ENCODE measurements at regions not wholly inside any gene's neighbourhood (a gene's known extent, or its start where the extent isn't known, plus 50 kb on each side); places are given as distances from the start of the nearest gene placed in this dataset.

- no peaks in the 10 kb centered on the region for H3K79me2 ChIP-seq (ENCODE audit: low read length)
- no peaks in the 10 kb centered on the region for H3K9me3 ChIP-seq (replicated peaks; ENCODE audit: insufficient read depth, low read length)
- H3K4me1 ChIP-seq (ENCODE audit: low read length), result no peaks in the 10 kb centered on the region
- no peak for DNase-seq
- peaks cover 43% of the 10 kb centered on the region for H3K27me3 ChIP-seq (replicated peaks; ENCODE audit: insufficient read depth, low read length)
- H3K4me2 ChIP-seq (ENCODE audit: low read depth, low read length), result no peak overlapping the region
- H3K4me3 ChIP-seq (ENCODE audit: low read length), result no peak overlapping the region
- no peaks in the 10 kb centered on the region for H4K20me1 ChIP-seq (ENCODE audit: insufficient read depth, low read length)
- H3F3A ChIP-seq (ENCODE audit: insufficient read depth, low read length), result no peaks in the 10 kb centered on the region
- no peaks in the 10 kb centered on the region for H3K9me2 ChIP-seq (replicated peaks; ENCODE audit: insufficient read depth, low read length)
- no peaks in the 10 kb centered on the region for H3K36me3 ChIP-seq (replicated peaks; ENCODE audit: insufficient read depth, low read length)
- H3K9ac ChIP-seq (ENCODE audit: low read length), result no peak overlapping the region
- no peak for TF ChIP-seq EZH2phosphoT487 (IDR thresholded peaks at IDR 0.05; ENCODE audit: low read length)
- no peak for TF ChIP-seq EZH2 (optimal IDR thresholded peaks at IDR 0.05; ENCODE audit: low read depth, low read length)
- TF ChIP-seq CTCF (IDR thresholded peaks at IDR 0.05; ENCODE audit: low read length), result no peak
- no peak overlapping the region for H3K27ac ChIP-seq (ENCODE audit: low read length)
- H2AFZ ChIP-seq (ENCODE audit: low read length), result no peak overlapping the region
Observed at GRCh38 chr16:86203557-86204275, 304.8 kb downstream of the IRF8 start.

GRCh38 chr16:86205521-86206245, 304.6 kb upstream of the FOXF1 start:
- TF ChIP-seq CTCF (IDR thresholded peaks at IDR 0.05; ENCODE audit: low read length) (no peak), EZH2 (optimal IDR thresholded peaks at IDR 0.05; ENCODE audit: low read depth, low read length) (no peak)
- no peak overlapping the region for H3K4me2 ChIP-seq (ENCODE audit: low read depth, low read length)
- no peak overlapping the region for H3K9ac ChIP-seq (ENCODE audit: low read length)
- H3K4me1 ChIP-seq (ENCODE audit: low read length), result no peaks in the 10 kb centered on the region
- peaks cover 29% of the 10 kb centered on the region for H3K27me3 ChIP-seq (replicated peaks; ENCODE audit: insufficient read depth, low read length)
- H3K36me3 ChIP-seq (replicated peaks; ENCODE audit: insufficient read depth, low read length), result no peaks in the 10 kb centered on the region
- no peak overlapping the region for H3K27ac ChIP-seq (ENCODE audit: low read length)
- H3K9me2 ChIP-seq (replicated peaks; ENCODE audit: insufficient read depth, low read length), result no peaks in the 10 kb centered on the region
- no peaks in the 10 kb centered on the region for H3K79me2 ChIP-seq (ENCODE audit: low read length)
- no peaks in the 10 kb centered on the region for H4K20me1 ChIP-seq (ENCODE audit: insufficient read depth, low read length)
- DNase-seq, result no peak
- H3K4me3 ChIP-seq (ENCODE audit: low read length), result no peak overlapping the region
- H3K9me3 ChIP-seq (replicated peaks; ENCODE audit: insufficient read depth, low read length), result no peaks in the 10 kb centered on the region
- no peaks in the 10 kb centered on the region for H3F3A ChIP-seq (ENCODE audit: insufficient read depth, low read length)
- no peak overlapping the region for H2AFZ ChIP-seq (ENCODE audit: low read length)

- H3K79me2 ChIP-seq (ENCODE audit: low read length), result no peaks in the 10 kb centered on the region
- H3K27me3 ChIP-seq (replicated peaks; ENCODE audit: insufficient read depth, low read length), result peaks cover 21% of the 10 kb centered on the region
- no peak overlapping the region for H3K9ac ChIP-seq (ENCODE audit: low read length)
- no peaks in the 10 kb centered on the region for H3K9me3 ChIP-seq (replicated peaks; ENCODE audit: insufficient read depth, low read length)
- no peak overlapping the region for H2AFZ ChIP-seq (ENCODE audit: low read length)
- no peak overlapping the region for H3K4me2 ChIP-seq (ENCODE audit: low read depth, low read length)
- H3K27ac ChIP-seq (ENCODE audit: low read length), result no peak overlapping the region
- no peak for DNase-seq
- no peaks in the 10 kb centered on the region for H3K9me2 ChIP-seq (replicated peaks; ENCODE audit: insufficient read depth, low read length)
- TF ChIP-seq EZH2phosphoT487 (IDR thresholded peaks at IDR 0.05; ENCODE audit: low read length) (no peak), CTCF (IDR thresholded peaks at IDR 0.05; ENCODE audit: low read length) (no peak), EZH2 (optimal IDR thresholded peaks at IDR 0.05; ENCODE audit: low read depth, low read length) (no peak)
- no peaks in the 10 kb centered on the region for H4K20me1 ChIP-seq (ENCODE audit: insufficient read depth, low read length)
- no peak overlapping the region for H3K4me3 ChIP-seq (ENCODE audit: low read length)
- no peaks in the 10 kb centered on the region for H3K4me1 ChIP-seq (ENCODE audit: low read length)
- no peaks in the 10 kb centered on the region for H3K36me3 ChIP-seq (replicated peaks; ENCODE audit: insufficient read depth, low read length)
- no peaks in the 10 kb centered on the region for H3F3A ChIP-seq (ENCODE audit: insufficient read depth, low read length)
Observed at GRCh38 chr16:86207350-86207749, 303.0 kb upstream of the FOXF1 start.
